Right lobe of liver (tissue), 4 donors: ENCODE measurements at regions not wholly inside any gene's neighbourhood (a gene's known extent, or its start where the extent isn't known, plus 50 kb on each side); places are given as distances from the start of the nearest gene placed in this dataset.

Experiments
- POLR2A ChIP-seq: fragments of 450-650 bp; IDR thresholded peaks from one replicate; pipeline ENCODE4 v1.6.1; 2017; ENCODE audit warnings: antibody characterized with exemption, mild to moderate bottlenecking
- TF ChIP-seq, protein P1 (sequence below), 4 donors: fragments of 200-600 bp in 3 of 4; fragments of 450-650 bp in 1 of 4; IDR thresholded peaks; one replicate each; pipeline versions ENCODE4 v1.5.1 to v1.8.0; 2016 to 2022; ENCODE audit warnings: antibody characterized with exemption in 4 of 4, mild to moderate bottlenecking in 2 of 4
- donor health status: DM: no; HTN: no; CAD: no.
- donor health status: DM: no; HTN: no; CAD: no.
- donor health status: DM: no; HTN: yes; CAD: no.

DNA sequence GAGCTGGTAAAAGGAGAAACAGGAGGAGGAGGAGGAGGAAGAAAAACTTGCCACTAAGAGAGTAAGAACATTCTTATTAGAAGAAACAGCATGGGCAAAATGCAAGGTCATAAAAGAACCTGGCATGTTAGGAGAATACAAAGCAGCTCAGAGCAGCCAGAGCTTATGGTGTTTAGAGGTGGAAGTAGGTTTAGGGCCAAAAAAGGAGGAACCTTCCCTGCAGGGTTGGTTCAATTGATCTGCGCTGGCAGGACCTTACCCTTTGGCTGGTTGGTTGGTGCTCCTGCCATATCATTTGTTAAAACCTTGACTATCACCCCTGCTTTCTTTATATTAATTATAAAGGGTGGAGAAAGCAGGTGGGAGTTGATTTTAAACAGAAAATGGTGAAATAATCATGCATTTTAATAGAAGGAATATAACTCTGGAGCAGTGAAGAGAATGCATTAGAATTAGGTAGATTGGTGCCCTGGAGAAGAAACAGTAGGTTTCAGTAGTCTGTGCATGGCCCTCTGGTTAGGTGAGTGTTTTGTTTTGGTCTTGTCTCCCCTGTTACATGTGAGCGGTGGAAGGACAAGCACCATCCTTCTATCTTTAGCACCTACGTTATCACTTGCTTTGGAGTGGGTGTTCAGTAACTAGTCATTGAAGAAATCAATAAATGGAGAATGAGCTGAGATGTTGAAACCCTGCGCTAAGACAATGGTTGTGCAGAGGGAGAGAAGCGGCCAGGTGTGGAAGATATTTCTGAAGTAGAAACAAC lies 110.4 kb upstream of the NGF start:
- TF ChIP-seq, protein P1, sequence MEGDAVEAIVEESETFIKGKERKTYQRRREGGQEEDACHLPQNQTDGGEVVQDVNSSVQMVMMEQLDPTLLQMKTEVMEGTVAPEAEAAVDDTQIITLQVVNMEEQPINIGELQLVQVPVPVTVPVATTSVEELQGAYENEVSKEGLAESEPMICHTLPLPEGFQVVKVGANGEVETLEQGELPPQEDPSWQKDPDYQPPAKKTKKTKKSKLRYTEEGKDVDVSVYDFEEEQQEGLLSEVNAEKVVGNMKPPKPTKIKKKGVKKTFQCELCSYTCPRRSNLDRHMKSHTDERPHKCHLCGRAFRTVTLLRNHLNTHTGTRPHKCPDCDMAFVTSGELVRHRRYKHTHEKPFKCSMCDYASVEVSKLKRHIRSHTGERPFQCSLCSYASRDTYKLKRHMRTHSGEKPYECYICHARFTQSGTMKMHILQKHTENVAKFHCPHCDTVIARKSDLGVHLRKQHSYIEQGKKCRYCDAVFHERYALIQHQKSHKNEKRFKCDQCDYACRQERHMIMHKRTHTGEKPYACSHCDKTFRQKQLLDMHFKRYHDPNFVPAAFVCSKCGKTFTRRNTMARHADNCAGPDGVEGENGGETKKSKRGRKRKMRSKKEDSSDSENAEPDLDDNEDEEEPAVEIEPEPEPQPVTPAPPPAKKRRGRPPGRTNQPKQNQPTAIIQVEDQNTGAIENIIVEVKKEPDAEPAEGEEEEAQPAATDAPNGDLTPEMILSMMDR (IDR thresholded peaks at IDR 0.05), result no peak
- TF ChIP-seq POLR2A, result no peak
